CD4-positive, alpha-beta T cell treated with Interleukin-17A for 1 hour (primary cell): ENCODE measurements at regions not wholly inside any gene's neighbourhood (a gene's known extent, or its start where the extent isn't known, plus 50 kb on each side); places are given as distances from the start of the nearest gene placed in this dataset.

ENCODE experiments used
- DNase-seq: peaks from one replicate; pipeline ENCODE4 v3.0.0-alpha.2; 2020

GRCh38 chr2:145845923-145846322, 1326.0 kb upstream of the ZEB2 start:
- no peak for DNase-seq

DNA sequence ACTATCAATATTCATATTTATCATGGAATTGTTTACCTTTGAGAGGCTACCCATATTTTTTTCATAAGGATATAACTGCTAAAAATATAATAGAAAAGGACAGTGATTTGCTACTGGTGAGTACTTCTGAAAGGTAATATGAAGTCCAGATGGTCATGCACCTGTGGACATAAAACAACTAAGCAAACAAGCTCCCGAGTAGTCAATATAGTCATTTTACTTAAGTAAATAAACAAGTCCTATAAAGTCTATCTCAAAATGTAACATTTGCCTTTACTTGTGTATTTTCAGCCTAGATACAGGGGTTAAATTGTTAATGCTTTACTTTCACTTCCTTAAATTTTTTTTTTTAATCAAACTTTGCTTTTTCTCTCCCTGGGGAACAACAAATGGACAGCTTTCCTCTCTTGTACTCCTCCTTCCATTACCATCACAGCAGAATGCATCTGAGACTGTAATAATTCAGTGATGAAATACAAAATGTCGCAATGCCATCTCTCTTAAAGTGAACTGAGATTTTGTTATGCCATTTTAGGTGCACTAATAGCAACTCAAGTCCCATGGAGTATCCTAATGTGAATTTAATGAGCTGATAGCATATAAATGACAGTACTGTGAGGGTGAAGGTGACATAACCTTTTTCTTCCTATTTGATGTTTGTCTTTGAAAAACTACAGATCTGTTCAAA, 1325.4 kb upstream of the ZEB2 start:
- no peak for DNase-seq

GRCh38 chr2:145841973-145842372, 1322.1 kb upstream of the ZEB2 start:
- DNase-seq = no peak

GRCh38 chr2:145836986-145837385, 1317.1 kb upstream of the ZEB2 start:
- no peak for DNase-seq

GRCh38 chr2:145835665-145836064, 1315.7 kb upstream of the ZEB2 start:
- DNase-seq = no peak

DNA sequence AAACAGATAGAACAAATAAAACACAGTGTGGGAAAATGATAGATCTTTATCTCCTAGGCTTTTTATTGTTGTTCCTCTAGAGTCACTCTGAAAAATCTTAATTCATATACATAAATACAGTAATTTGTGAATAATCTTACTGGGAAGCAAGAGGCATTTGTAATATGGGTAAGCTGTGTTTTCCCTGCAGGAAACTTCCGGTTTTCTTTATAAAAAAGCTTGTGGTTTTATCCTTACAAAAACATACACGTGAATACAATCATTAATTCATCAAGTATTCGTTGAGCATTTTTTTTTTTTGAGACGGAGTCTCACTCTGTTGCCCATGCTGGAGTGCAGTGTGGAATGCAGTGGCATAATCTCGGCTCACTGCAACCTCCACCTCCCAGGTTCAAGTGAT, 1312.8 kb upstream of the ZEB2 start:
- DNase-seq = no peak

GRCh38 chr2:145829931-145830330, 1310.0 kb upstream of the ZEB2 start:
- no peak for DNase-seq

DNA sequence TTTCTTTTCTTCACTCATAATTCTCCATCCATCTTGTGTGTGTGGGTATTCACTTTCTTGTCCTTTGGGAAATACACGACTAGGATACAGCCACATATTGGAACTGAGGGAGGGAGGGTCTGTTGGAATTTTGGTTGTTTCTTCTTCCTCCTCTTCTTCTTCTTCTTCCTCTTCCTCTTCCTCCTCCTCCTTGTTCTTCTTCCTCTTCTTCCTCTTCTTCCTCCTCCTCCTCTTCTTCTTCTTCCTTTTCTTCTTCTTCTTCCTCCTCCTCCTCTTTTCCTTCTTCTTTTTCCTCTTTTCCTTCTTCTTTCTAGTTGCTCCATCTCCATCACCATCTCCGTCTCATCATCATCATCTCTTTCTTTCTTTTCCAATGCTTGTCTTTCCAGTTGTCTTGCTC, 1307.3 kb upstream of the ZEB2 start:
- DNase-seq = no peak

GRCh38 chr2:145824384-145824783, 1304.5 kb upstream of the ZEB2 start:
- DNase-seq = no peak

GRCh38 chr2:145822892-145823534, 1303.1 kb upstream of the ZEB2 start:
- DNase-seq = no peak

DNA sequence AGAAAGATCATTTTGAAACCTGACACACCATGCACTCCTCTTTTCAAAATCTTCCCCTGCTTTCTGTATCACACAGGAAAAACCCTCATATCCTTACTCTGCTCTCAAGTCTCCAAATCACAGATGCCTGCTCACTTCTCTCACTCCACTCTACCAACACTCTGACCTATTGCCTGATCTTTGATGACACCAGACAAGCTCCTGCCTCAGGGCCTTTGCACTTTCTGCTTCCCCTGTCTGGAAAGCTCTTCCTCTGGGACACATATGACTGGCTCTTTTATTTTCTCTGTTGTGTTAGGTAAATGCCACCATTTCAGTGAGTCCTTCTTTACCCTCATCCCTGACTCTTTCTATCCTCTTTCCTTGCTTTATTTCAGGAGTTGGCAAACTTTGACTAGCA, 1300.7 kb upstream of the ZEB2 start:
- DNase-seq = no peak

DNA sequence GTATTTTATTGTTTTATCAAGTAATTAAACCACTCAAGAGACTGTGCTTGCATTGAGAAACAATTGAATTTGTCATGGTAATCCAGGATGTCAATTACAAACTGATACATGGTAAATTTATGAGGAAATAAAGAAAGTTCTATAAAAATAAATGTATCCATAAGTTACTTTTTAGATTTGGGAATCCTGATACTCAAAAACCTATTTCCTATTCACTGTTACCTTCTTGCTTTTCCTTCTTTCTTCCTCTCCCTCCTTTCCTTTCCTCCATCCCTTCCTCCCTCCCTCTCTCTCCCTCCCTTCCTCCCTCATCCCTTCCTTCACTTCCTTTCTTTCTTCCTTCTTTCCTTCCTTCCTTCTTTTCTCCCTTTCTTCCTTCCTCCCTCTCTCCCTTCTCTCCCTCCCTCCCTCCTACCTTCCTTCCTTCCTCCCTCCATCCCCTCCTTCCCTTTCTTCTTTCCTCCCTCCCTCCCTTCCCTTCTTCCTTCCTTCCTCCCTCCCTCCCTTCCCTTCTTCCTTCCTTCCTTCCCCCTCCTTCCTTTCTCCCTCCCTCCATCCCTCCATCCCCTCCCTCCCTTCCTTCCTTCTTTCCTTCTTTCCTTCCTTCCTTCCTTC, 1299.1 kb upstream of the ZEB2 start:
- no peak for DNase-seq

GRCh38 chr2:145815933-145816332, 1296.0 kb upstream of the ZEB2 start:
- DNase-seq = no peak

GRCh38 chr2:145813481-145813880, 1293.6 kb upstream of the ZEB2 start:
- DNase-seq = no peak

DNA sequence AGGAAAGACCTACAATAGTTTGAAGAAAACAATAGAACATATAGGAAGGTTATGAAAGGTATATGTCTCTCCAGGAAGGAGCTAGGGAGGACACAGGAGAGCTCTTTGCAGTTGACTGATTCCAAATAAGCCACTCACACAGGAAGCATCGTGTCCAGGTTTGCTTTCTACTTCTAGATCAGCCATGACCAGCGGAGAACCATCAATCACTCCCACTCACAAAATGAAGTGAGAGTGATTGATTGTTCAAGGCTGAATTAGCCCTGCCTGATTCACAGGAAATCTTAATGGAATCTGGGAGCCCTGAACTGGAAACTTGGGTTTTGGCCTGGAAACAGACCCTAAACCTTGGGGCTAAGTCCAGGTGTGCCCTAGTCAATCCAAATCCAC, 1292.2 kb upstream of the ZEB2 start:
- DNase-seq = no peak

- no peak for DNase-seq
Observed at GRCh38 chr2:145811276-145812164, 1291.6 kb upstream of the ZEB2 start.

DNA sequence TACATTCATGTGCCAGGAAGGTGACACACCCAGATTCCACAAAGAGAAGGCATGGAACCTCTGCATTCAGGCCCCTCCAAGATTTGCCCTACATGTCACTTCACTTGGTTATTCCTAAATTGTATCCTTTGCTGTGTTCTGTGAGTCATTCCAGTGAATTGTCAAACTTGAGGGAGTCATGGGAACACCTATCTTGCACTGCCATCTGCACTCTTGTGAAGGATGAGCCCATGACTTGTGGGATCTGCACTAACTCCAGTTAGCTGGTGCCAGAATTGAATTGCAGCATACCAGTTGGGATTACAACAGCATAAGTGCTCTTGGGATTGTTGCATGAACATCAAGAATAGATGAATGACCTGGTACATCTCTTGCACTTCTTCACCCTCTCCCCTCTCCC, 1288.0 kb upstream of the ZEB2 start:
- DNase-seq = no peak

- no peak for DNase-seq
Observed at GRCh38 chr2:145807554-145807953, 1287.6 kb upstream of the ZEB2 start.

GRCh38 chr2:145806546-145806945, 1286.6 kb upstream of the ZEB2 start:
- no peak for DNase-seq

GRCh38 chr2:145802133-145802532, 1282.2 kb upstream of the ZEB2 start:
- no peak for DNase-seq

GRCh38 chr2:145801210-145801609, 1281.3 kb upstream of the ZEB2 start:
- no peak for DNase-seq

DNA sequence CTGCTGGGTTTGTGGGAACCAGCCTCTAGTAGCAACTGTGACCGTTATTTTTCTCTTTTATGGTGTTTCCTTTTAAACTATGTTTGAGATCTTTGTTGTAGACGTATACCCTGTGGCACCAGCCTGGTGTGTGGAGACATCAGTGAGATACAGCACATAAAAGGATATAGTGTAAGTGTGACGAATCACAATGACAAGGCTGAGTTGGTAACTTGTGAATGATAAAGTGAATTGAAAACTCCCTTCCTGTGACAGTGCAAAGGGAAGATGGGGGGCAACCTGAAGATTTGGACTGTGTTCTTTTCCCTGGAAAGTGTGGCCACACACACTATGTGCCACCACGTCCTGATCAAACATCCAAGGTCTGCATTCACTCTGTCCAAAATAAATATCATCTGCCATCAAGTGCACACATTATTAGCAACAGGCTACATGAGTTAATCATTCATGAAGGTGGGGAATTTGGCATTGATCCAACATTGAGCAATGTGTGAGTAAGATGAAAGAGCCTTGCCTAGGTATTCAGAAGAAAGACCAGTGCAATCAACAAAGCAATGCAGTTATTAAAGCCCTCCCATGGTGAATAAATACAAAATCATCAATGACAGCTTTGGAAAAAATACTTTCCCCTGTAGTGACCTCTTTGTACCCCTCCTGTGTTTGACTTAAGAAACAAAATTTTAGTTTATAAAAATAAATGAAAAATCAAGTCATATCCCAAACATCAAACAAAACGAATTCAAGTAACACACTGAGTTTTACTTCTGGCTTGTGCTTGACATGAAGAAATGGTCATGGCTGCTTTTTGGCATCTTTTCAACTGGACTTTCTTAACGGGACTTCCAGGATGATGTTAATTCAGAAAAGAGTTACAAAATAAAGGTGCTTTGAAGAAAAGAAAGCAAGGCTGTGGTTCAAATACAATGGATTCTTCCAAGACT, 1280.5 kb upstream of the ZEB2 start:
- no peak for DNase-seq
